Muscle of leg (tissue), 3 donors: ENCODE measurements at regions not wholly inside any gene's neighbourhood (a gene's known extent, or its start where the extent isn't known, plus 50 kb on each side); places are given as distances from the start of the nearest gene placed in this dataset.

Experiments used
- DNase-seq: peaks from one replicate; pipeline ENCODE4 v3.0.0; 2013
- H3K27ac ChIP-seq: one replicate; pipeline ENCODE4 v1.5.1; 2013; ENCODE audit warnings: mild to moderate bottlenecking, low read length, control low read depth
- H3K27me3 ChIP-seq: one replicate; pipeline ENCODE4 v1.6.1; 2013; ENCODE audit warnings: low read length; ENCODE audit not compliant: control insufficient read depth, insufficient read depth
- H3K36me3 ChIP-seq: one replicate; pipeline ENCODE4 v1.6.1; 2013; ENCODE audit warnings: low read length; ENCODE audit not compliant: control insufficient read depth, insufficient read depth
- H3K4me1 ChIP-seq: one replicate; pipeline ENCODE4 v1.6.1; 2013; ENCODE audit warnings: low read length; ENCODE audit not compliant: control insufficient read depth, insufficient read depth
- H3K4me3 ChIP-seq: one replicate; pipeline ENCODE4 v1.5.1; 2013; ENCODE audit warnings: low read length, control low read depth
- H3K9me3 ChIP-seq: replicated peaks from 2 replicates; pipeline ENCODE4 v1.6.1; 2013; ENCODE audit warnings: low read depth, low read length; ENCODE audit not compliant: control insufficient read depth
- WGBS: methylation state at CpG from one replicate; pipeline ENCODE4 v1.1.5; 2013; ENCODE audit warnings: missing lambda C conversion rate; ENCODE audit not compliant: insufficient coverage; 5-methylcytosine and 5-hydroxymethylcytosine counted together

DNA sequence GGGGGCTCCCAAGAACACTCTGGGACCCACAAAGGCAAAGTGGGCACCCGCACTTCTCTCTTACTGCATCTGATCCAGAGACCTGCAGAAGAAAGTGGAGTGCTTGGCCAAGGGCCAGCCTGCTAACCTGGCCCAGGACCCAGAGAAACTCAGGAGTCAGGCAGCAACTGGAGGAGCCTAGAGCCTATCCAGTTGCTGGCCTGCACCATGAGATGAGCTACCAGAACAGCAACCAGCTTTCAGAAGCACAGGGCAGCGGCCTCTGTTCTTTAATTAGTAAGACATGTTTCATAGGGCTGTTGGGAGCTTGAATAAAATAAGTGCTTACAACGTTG is 298.3 kb downstream of the GADD45G start:
- no peaks in the 10 kb centered on the region for H3K27me3 ChIP-seq
- no peak overlapping the region for H3K4me3 ChIP-seq
- WGBS: 71% methylated on average over 1 of the region's 3 CpGs
- H3K27ac ChIP-seq: no peak overlapping the region
- no peaks in the 10 kb centered on the region for H3K36me3 ChIP-seq
- peaks cover 12% of the 10 kb centered on the region for H3K4me1 ChIP-seq
- H3K9me3 ChIP-seq: no peaks in the 10 kb centered on the region
- no peak for DNase-seq

DNA sequence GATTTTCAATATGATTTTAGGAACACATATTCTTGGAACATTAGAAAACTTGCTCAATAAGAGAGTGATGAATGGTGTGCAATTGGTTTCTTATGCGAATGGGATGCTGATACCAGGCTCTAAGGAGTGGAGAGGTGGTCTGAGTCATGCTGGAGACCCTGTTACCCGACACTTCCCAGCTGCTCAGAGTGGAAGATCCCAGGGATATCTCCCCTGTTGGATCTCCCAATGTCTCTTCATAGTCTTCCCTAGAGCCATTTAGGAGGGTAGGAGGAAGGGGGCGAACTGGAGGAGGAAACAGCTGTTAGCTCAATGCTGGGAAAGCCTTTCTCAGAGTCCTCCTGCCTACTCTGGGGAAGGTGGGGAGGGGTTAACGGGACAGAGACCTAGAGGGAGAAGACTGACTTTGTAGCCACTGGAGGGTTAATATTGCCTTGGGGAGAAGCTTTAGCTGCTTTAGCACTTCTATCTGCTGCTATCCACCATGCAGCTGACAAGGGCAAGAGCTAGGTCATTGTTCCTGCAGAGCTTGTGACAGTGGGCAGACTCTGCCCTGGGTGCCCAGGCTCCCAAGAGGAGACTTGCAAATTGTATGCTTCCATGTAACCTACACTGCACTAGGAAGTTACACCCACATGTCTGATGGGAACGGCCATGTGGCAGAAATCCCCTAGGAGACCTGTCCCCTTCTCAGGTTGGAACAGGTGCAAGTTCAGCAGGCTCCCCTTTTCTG is 301.0 kb downstream of the GADD45G start:
- H3K9me3 ChIP-seq: no peaks in the 10 kb centered on the region
- H3K36me3 ChIP-seq: no peaks in the 10 kb centered on the region
- H3K27me3 ChIP-seq: no peaks in the 10 kb centered on the region
- 83% methylated on average over 3 of the region's 5 CpGs for WGBS
- H3K4me3 ChIP-seq: no peak overlapping the region
- H3K4me1 ChIP-seq: peaks cover 8% of the 10 kb centered on the region
- no peak overlapping the region for H3K27ac ChIP-seq
- no peak for DNase-seq

DNA sequence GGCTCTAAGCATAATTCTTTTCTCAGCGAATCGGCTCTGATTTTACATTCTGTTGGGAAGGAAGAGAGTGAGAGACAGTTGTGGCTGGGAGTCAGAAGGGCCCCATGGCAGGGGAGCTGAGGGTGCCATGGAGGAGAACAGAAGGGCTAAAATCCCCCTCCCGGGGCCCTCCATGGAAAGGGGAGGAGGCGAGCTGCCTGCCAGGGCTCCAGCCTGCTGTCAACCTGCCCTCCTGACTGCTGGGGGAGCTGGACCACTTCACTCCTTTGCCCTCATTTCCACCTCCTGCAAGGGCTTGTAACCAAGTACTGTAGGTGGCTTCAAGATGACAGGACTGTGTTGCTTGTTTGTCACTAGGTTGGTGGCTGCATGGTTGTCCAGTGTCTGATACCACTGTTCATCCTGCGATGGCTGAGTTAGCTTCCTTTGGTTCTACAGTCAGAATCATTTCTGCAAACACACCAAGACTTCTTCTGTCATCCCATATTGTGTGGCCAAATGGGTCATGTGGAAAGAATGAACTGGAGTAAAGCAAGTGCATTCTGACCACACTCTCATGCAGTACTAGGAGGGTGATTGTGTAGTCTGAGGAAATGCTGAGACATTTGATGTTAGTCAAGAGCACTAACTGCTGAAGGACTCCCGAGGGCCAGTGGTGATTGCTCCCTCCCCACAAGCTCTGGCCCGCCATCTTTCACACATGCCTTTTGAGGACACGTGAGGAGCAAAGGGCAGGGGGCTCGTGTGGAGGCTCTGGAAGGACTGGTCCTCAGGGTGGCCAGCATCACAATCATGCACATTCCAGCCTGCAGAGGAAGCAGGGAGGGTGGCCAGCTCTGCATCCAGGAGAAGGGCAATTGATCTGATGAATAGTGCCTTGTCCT is 307.2 kb downstream of the GADD45G start:
- no peaks in the 10 kb centered on the region for H3K36me3 ChIP-seq
- H3K9me3 ChIP-seq: no peaks in the 10 kb centered on the region
- no peaks in the 10 kb centered on the region for H3K4me1 ChIP-seq
- H3K27me3 ChIP-seq: peaks cover 2% of the 10 kb centered on the region
- no peak overlapping the region for H3K27ac ChIP-seq
- 47% methylated on average over 4 of the region's 9 CpGs for WGBS
- DNase-seq: no peak
- H3K4me3 ChIP-seq: no peak overlapping the region

DNA sequence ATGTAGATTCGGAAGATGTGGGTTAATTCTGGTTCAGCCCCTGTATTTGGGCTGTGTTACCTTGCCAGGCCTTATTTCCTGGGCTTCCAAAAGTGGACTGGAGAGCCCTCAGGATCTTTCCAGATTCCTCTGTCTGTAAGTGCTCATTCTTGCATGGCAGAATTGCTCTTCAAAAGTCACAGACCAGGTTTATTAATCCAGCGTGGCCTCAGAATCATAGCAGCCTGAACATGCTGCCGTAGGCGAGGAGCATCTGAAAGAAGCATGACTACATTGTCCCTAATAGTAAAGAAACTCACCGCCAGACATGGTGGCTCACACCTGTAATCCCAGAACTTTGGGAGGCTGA is 307.8 kb downstream of the GADD45G start:
- 90% methylated on average over 2 of the region's 5 CpGs for WGBS
- no peak for DNase-seq
- Histone ChIP-seq H3K4me3 (no peak overlapping the region), H3K4me1 (no peaks in the 10 kb centered on the region), H3K27ac (no peak overlapping the region), H3K9me3 (no peaks in the 10 kb centered on the region), H3K27me3 (peaks cover 2% of the 10 kb centered on the region), H3K36me3 (no peaks in the 10 kb centered on the region)

DNA sequence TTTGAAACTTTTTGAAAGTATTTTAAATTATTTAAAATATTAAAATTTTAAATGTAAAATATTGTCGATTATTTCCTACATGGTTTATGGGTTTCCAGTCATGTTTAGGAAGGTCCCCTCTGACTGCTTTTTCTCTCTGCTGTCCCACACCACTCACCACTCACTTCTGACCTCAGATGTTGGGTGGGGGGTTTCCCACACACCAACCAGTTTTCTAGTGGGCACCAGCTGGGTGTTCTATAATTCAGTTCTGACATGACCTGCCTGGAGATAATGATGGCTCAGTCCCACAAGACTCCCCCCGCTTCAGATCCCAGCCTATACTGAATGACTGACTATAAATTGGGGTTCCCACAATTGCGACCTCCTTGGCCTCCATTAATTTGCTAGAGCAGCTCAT is 310.4 kb downstream of the GADD45G start:
- peaks cover 5% of the 10 kb centered on the region for H3K27me3 ChIP-seq
- no peaks in the 10 kb centered on the region for H3K9me3 ChIP-seq
- H3K27ac ChIP-seq: no peak overlapping the region
- no peaks in the 10 kb centered on the region for H3K4me1 ChIP-seq
- H3K4me3 ChIP-seq: no peak overlapping the region
- no CpG with 5 or more reads among the region's 3 CpGs for WGBS
- H3K36me3 ChIP-seq: no peaks in the 10 kb centered on the region
- DNase-seq: no peak

DNA sequence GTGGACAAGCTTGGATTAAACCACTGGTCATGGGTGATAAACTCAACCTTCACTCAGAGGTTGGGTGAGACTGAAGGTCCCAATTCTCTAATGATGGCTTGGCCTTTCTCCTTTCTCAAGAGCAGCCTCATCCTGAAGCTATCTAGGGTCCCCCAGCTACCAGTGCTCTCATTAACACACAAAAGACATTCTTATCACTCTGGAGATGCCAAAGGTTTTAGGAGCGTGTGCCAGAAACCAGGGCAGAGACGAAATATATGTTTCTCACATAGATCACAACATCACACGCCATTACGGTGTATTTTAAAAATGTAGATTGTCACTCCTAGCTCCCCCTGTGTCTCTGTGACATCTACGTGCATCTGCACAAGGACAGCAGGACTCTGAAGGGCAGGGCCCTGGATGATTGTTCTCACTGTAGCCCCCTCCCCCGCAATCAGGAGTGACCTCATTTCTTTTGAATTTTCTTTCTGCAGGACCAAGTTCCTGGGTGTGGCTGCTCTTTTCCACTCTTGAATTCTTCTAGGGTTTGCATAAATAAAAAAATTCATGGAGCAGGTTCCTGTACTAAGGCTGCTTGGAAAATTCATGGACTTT is 311.3 kb downstream of the GADD45G start:
- Histone ChIP-seq H3K36me3 (no peaks in the 10 kb centered on the region), H3K4me1 (no peaks in the 10 kb centered on the region), H3K27ac (no peak overlapping the region), H3K9me3 (no peaks in the 10 kb centered on the region), H3K4me3 (no peak overlapping the region), H3K27me3 (peaks cover 6% of the 10 kb centered on the region)
- WGBS: no CpG with 5 or more reads among the region's 6 CpGs
- peak; percentile 37 for DNase-seq

DNA sequence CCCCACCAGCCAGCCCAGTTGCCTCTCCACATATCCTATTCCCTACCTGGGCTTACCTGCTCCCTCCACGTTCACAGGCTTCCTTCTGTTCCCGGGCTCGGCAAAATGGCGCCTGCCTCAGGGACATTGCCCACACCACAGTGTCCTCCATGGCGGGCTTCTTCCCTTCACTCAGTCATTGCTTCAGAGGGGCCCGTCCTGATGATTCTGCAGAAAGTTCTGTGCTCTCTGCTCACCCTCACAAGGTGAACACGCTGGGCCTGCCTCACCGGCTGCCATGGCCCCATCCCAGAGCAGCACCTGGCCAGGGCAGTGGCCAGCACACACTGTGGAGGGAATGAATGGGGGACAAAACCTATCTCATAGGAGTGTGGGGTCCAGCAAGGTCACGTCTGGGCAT is 313.0 kb downstream of the GADD45G start:
- DNase-seq: no peak
- no peaks in the 10 kb centered on the region for H3K4me1 ChIP-seq
- H3K36me3 ChIP-seq: no peaks in the 10 kb centered on the region
- peaks cover 8% of the 10 kb centered on the region for H3K27me3 ChIP-seq
- WGBS: 98% methylated on average over 6 of the region's 9 CpGs
- no peaks in the 10 kb centered on the region for H3K9me3 ChIP-seq
- H3K27ac ChIP-seq: no peak overlapping the region
- H3K4me3 ChIP-seq: no peak overlapping the region

DNA sequence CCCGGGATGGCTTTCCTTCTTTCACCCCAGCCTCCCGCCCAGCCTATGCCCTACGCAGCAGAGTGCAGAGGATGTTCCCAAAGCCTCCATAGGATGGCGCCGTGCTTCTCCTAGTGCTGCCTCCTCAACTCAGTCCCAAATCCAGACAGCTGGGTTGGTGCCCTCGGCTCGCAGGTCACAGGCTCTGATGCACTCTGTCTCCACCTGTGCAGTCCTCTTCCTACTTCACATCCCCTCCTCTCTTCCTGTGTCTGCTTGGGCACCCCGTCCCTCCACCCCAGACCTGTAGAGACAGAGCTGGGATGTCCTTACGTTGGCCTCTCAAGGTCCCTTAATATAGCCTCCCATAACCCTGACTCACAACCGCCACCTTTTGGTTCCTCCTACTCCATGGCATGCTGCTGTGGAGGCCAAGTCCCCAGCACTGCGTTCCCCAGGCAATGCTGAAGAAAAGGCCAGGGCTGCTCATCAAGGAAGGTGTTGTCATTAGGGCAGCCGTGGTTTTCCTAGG is 314.4 kb downstream of the GADD45G start:
- Histone ChIP-seq H3K27ac (no peak overlapping the region), H3K9me3 (no peaks in the 10 kb centered on the region), H3K4me3 (no peak overlapping the region), H3K4me1 (no peaks in the 10 kb centered on the region), H3K36me3 (no peaks in the 10 kb centered on the region), H3K27me3 (peaks cover 12% of the 10 kb centered on the region)
- DNase-seq: no peak
- 48% methylated on average over 10 of the region's 12 CpGs for WGBS

DNA sequence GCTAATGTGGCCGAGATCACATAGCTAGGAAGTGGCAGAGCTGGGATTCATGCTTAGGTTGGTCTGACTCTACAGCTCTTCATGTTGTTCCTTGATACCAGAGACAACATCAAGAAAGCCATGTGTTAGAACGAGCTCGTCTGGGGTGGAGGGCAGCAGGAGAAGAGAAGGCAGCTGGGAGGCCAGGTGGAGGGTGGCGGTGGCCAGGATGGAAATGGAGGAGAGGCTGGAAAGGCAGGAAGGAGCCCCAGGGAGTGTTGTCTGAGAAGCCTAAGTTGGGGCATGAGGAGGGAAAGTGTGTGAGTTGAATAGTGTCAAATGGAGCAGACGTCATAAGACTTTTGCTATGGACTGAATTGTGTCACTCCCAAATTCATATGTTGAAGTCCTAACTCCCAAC is 315.3 kb downstream of the GADD45G start:
- WGBS: 87% methylated on average over 5 of the region's 5 CpGs

DNA sequence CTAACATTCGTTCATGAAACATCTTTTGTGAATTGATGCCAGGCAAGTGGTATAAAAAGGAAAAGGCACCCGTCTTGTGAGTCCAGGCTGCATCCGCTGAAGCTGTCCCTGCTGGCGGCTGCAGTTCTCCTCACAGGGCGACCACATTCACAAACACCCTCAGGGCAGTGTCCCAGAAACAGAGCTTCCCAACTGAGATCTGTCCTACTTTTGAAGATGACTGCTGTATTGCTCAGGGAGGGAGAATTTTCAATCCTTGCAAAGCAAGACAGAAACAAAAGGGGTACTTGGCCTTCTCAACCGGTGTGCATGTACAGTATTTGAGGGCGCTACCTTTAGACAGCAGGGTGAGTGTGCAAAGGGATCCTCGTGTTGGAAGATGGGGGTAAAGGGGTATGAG is 316.1 kb downstream of the GADD45G start:
- 90% methylated on average over 2 of the region's 8 CpGs for whole genome bisulfite sequencing
- Histone ChIP-seq H3K27ac (no peak overlapping the region), H3K27me3 (peaks cover 15% of the 10 kb centered on the region), H3K4me1 (no peaks in the 10 kb centered on the region), H3K9me3 (no peaks in the 10 kb centered on the region), H3K4me3 (no peak overlapping the region), H3K36me3 (no peaks in the 10 kb centered on the region)
- no peak for DNase-seq

More for the DNA sequence above, 315.3 kb downstream of the GADD45G start:
- peaks cover 15% of the 10 kb centered on the region for H3K27me3 ChIP-seq
- no peak for DNase-seq
- no peak overlapping the region for H3K4me3 ChIP-seq
- no peaks in the 10 kb centered on the region for H3K4me1 ChIP-seq
- H3K9me3 ChIP-seq: no peaks in the 10 kb centered on the region
- H3K27ac ChIP-seq: no peak overlapping the region
- no peaks in the 10 kb centered on the region for H3K36me3 ChIP-seq
